Effector memory CD4-positive, alpha-beta T cell (primary cell): ENCODE measurements at regions not wholly inside any gene's neighbourhood (a gene's known extent, or its start where the extent isn't known, plus 50 kb on each side); places are given as distances from the start of the nearest gene placed in this dataset.

Experiments used
- DNase-seq, 3 donors: peaks; one replicate each; pipeline ENCODE4 v3.0.0-alpha.2; 2020
- H3K27ac ChIP-seq: 2 replicates; pipeline ENCODE4 v1.7.0; 2013; ENCODE audit warnings: mild to moderate bottlenecking, low read length, moderate library complexity; ENCODE audit not compliant: insufficient read depth, poor library complexity, severe bottlenecking
- H3K27me3 ChIP-seq: replicated peaks from 2 replicates; pipeline ENCODE4 v1.7.0; 2013; ENCODE audit warnings: mild to moderate bottlenecking, low read length; ENCODE audit not compliant: insufficient read depth, control insufficient read depth, poor library complexity, severe bottlenecking
- H3K36me3 ChIP-seq: 2 replicates; pipeline ENCODE4 v1.7.0; 2013; ENCODE audit warnings: mild to moderate bottlenecking, low read length, moderate library complexity; ENCODE audit not compliant: control insufficient read depth, insufficient read depth
- H3K4me1 ChIP-seq: 2 replicates; pipeline ENCODE4 v1.7.0; 2013; ENCODE audit warnings: low read length, mild to moderate bottlenecking; ENCODE audit not compliant: control insufficient read depth, insufficient read depth, poor library complexity, severe bottlenecking
- H3K4me3 ChIP-seq: 2 replicates; pipeline ENCODE4 v1.7.0; 2013; ENCODE audit warnings: low read length, low read depth, mild to moderate bottlenecking; ENCODE audit not compliant: insufficient read depth, poor library complexity, severe bottlenecking
- H3K9me3 ChIP-seq: 2 replicates; pipeline ENCODE4 v1.7.0; 2013; ENCODE audit warnings: mild to moderate bottlenecking, low read length, moderate library complexity; ENCODE audit not compliant: control insufficient read depth

DNA sequence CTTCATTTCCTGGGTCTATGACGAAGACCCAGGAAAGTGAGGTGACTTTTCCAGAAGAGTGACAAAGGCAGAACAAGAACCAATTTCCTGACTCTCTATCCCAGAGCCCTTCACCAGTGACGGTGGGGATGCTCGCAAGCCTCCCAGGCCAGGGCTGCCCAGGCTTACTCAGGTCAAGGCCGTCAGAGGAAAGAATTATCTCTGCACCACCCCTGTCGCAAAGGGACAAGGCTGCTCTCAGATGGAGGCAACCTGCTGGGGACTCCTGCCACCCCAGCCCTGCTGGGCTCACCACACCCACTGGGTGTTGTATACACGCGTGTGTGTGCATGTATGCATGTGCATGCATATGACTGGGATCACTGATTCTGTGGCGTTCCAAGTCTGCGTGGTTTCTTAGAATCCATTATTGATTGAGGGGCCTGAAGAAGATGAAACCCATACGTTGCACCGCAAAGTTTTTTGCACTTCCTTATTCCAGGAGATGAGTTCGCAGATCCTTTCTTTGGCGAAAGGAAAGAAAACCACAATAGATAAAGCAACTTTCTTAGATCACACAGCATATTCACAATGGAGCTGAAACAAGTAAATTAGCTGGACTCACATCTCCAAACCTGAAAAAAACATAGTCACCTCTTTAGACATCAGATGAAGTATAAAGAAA lies 255.8 kb downstream of the RHOU start:
- DNase-seq: no peak
- H3K9me3 ChIP-seq: no peaks in the 10 kb centered on the region
- H3K27me3 ChIP-seq: no peaks in the 10 kb centered on the region
- no peak overlapping the region for H3K4me3 ChIP-seq
- H3K27ac ChIP-seq: no peak overlapping the region
- H3K4me1 ChIP-seq: no peaks in the 10 kb centered on the region
- no peaks in the 10 kb centered on the region for H3K36me3 ChIP-seq

DNA sequence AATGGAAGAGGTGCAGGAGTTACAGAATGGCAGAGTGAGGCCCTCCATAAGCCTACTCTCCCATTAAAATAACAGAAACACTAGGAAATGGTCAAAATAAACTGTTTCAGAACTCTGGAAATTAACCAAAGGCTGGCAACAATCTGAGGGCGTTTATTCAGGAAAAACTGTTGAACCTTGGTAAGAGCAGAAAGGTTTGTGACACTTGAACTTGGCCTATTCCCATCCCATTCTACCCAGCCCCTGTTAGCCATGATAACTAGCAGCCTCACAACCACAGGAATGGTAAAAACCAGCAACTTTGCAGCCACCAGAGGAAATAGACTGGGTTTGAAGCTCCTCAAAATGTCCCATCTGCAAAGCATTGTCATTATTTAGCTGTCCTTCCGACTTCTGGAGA lies 256.8 kb downstream of the RHOU start:
- no peaks in the 10 kb centered on the region for H3K36me3 ChIP-seq
- no peaks in the 10 kb centered on the region for H3K27me3 ChIP-seq
- no peaks in the 10 kb centered on the region for H3K9me3 ChIP-seq
- no peak overlapping the region for H3K4me3 ChIP-seq
- H3K27ac ChIP-seq: no peak overlapping the region
- DNase-seq: no peak
- no peaks in the 10 kb centered on the region for H3K4me1 ChIP-seq

DNA sequence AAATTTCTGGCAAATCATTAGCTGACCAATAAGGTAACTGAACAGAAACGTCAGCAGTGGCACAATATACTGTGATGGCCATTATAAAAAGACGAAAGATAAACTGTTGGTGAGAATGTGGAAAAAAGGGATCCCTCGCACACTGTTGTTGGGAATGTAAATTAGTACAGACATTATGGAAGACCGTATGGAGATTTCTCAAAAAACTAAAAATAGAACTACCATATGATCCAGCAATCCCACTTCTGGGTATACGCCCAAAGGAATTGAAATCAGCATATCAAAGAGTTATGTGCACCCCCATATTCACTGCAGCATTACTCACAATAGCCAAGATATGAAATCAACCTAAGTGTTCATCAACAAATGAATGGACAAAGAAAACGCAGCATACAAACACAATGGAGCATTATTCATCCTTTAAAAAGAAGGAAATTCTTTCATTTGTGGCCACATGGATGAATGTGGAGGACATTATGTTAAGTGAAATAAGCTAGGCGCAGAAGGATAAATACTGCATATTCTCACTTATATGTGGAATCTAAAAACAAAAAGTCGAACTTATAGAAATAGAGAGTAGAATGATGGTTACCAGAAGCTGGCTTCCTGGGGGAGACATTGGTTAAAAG lies 257.7 kb downstream of the RHOU start:
- Histone ChIP-seq H3K27ac (no peak overlapping the region), H3K4me3 (no peak overlapping the region), H3K9me3 (no peaks in the 10 kb centered on the region), H3K27me3 (no peaks in the 10 kb centered on the region), H3K4me1 (no peaks in the 10 kb centered on the region), H3K36me3 (no peaks in the 10 kb centered on the region)
- no peak for DNase-seq

DNA sequence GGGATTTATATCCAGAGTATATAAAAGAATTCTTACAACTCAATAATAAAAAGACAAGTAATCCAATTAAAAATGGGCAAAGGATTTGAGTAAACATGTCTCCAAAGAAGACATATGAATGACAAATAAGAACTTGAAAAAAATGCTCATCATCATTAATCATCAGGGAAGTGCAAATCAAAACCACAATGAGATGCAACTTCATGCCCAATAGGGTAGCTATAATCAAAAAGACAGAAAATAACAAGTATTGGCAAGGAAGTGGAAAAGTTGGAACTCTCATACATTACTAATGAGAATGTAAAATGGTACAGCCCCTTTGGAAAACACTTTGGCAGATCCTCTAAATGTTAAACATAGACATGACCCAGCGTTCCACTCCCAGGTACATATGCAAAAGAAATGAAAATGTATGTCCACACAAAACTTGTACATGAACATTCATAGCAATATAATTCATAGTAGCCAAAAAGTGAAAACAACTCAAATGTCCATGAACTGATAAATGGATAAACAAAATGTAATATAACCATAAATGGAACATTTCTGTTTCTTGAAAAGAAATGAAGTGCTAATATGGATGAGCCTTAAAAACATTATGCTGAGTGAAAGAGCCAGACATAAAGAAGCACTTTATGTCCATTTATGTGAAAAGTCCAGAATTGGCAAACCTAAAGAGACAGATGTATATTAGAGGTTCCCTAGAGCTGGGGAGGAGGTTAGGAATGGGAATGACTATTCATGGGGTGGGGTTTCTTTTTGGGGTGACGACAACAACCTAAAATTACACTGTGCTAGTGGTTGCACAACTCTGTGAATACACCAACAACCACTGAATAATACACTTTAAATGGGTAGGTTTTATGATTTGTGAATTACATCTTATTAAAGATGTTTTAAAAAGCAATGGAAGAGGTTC lies 259.7 kb downstream of the RHOU start:
- H3K27me3 ChIP-seq: no peaks in the 10 kb centered on the region
- no peaks in the 10 kb centered on the region for H3K4me1 ChIP-seq
- no peak overlapping the region for H3K27ac ChIP-seq
- H3K36me3 ChIP-seq: no peaks in the 10 kb centered on the region
- H3K4me3 ChIP-seq: no peak overlapping the region
- no peak for DNase-seq
- H3K9me3 ChIP-seq: no peaks in the 10 kb centered on the region

DNA sequence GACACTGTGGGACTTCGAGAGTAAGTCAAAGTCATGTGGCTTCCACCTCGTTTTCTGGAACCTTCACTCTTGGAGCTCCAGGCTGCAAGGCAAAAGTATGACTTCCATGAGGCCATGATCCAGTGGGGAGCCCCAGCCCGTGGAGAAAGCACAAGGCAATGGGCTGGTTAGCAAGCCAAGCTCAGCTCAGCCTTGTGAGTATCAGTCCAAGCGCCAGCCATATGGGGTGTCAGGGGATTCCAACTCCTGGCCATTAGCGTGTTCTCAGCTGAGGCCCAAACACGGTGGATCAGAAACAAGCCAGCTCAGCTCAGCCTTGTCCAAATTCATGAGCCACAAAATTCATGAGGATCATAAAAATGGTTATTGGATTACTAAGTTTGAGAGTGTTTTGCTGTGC lies 261.0 kb downstream of the RHOU start:
- Histone ChIP-seq H3K4me1 (peaks cover 1% of the 10 kb centered on the region), H3K9me3 (no peaks in the 10 kb centered on the region), H3K27ac (no peak overlapping the region), H3K36me3 (no peaks in the 10 kb centered on the region), H3K27me3 (no peaks in the 10 kb centered on the region), H3K4me3 (no peak overlapping the region)
- no peak for DNase-seq

DNA sequence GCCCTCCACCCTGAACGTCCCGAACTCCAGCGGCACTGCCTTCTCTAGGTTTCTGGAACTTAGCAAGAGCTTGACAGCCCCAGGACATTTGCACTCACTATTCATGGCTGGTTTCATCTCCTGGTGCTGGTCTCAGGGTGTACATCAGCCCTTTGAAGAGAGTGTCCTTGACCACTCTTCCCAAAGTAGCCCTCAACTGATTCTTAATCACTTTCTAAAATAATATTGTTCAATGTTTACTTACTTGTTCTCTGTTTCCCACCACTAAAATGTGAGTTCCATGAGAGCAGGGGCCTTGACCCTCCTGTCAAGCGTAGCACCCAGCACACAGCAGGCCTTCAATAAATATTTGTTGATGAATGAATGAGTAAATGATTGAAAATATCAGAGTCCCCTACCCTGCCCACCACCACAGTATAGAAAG lies 262.5 kb downstream of the RHOU start:
- Histone ChIP-seq H3K36me3 (no peaks in the 10 kb centered on the region), H3K27ac (no peak overlapping the region), H3K27me3 (no peaks in the 10 kb centered on the region), H3K9me3 (no peaks in the 10 kb centered on the region), H3K4me3 (no peak overlapping the region), H3K4me1 (peaks cover 5% of the 10 kb centered on the region)
- no peak for DNase-seq

DNA sequence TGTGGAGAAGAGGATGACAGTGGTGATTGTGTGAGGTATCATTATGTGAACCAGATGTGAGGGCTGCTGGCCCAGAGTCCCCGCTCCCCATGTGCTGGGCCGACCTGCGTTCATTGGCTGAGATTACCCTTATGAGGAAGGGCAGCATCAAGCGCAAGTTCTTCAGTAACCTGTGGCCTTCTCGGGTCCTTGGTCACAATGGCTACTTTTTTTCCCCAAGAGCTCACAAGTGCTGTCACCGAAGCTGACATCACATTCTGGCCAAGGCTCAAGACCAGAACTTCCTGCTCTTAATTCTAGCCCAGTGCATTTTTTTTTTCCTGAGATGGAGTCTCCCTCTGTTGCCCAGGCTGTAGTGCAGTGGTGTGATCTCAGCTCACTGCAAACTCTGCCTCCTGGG lies 262.9 kb downstream of the RHOU start:
- Histone ChIP-seq H3K27ac (no peak overlapping the region), H3K4me1 (peaks cover 5% of the 10 kb centered on the region), H3K4me3 (no peak overlapping the region), H3K27me3 (no peaks in the 10 kb centered on the region), H3K36me3 (no peaks in the 10 kb centered on the region), H3K9me3 (no peaks in the 10 kb centered on the region)
- no peak for DNase-seq

DNA sequence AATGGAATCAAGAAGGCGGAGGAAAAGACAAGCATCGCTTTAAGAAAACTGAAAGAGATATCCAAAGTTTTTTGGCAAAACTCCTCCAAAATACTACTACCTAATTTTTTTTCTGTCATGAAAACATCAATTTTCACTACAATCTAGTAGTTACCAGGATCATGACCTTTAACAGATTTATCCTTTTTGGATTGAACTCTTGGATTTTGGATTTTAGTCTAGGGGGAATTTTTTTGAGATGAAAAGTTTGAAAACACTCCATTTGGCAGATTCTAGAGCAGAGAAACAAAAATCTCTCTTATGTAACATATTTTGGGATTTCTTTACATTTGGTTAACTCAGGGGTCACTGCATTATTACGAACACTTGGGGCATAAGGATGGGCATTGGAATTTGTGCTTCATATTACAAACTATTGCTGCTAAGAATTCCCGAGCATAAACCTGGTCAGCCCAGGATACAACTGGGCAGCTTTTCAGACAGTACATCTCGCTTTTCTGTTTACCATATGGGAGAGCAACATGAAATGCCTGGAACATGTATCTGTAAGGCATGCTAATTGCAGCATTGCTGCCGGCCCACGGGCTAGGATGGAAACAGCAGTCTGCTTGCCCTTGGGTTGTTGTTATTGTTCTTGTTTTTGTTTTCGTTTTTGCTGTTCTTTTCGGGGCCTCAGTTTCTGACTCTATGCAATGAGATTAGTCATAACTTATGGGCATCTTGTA lies 264.3 kb downstream of the RHOU start:
- Histone ChIP-seq H3K9me3 (no peaks in the 10 kb centered on the region), H3K4me1 (peaks cover 5% of the 10 kb centered on the region), H3K27ac (no peak overlapping the region), H3K27me3 (no peaks in the 10 kb centered on the region), H3K36me3 (no peaks in the 10 kb centered on the region), H3K4me3 (no peak overlapping the region)
- no peak for DNase-seq

DNA sequence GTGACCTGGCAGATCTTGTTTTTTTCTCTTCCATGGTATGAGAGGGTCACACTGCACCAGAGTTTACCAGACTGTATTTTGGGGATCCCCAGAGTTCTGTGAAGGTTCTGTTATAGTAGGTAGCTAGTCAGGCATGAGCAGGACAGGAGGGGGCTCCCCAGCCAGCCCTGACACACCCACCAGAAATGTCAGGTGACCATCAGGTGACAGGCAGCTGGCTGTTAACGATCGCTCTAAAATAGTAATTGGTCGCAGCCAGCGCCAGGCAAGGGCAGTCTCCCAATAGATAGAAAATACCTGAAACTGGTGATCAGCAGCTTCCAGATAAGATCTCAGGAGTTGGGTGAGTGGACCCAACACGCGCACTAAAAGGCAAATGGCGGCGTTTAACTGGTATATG lies 264.9 kb downstream of the RHOU start:
- no peak overlapping the region for H3K27ac ChIP-seq
- H3K36me3 ChIP-seq: no peaks in the 10 kb centered on the region
- no peaks in the 10 kb centered on the region for H3K27me3 ChIP-seq
- no peaks in the 10 kb centered on the region for H3K9me3 ChIP-seq
- no peak for DNase-seq
- peaks cover 5% of the 10 kb centered on the region for H3K4me1 ChIP-seq
- no peak overlapping the region for H3K4me3 ChIP-seq
